RWPE2 (cell line): ENCODE measurements at regions not wholly inside any gene's neighbourhood (a gene's known extent, or its start where the extent isn't known, plus 50 kb on each side); places are given as distances from the start of the nearest gene placed in this dataset.
"Not testable (repeated sequence)": the region's sequence is repeated elsewhere in the genome, so short reads cannot be mapped to it uniquely, and the experiment has no call there.

Experiments used
- ATAC-seq: fragments of 200-7000 bp; cut with Tn5 transposase; 3 replicates; pipeline ENCODE4 v1.9.1; 2021; ENCODE audit warnings: low read depth
- DNase-seq: peaks from one replicate; pipeline ENCODE4 v3.0.0-alpha.2; 2020; ENCODE audit warnings: low spot score
- H3K27ac ChIP-seq: fragments of 450-650 bp; 2 replicates; pipeline ENCODE4 v1.5.1; 2017; ENCODE audit warnings: mild to moderate bottlenecking; ENCODE audit not compliant: poor library complexity, severe bottlenecking
- H3K27me3 ChIP-seq: fragments of 250-450 bp; sonication (Bioruptor Pico); 2 replicates; pipeline ENCODE4 v1.5.1; 2021; ENCODE audit warnings: mild to moderate bottlenecking, moderate library complexity; ENCODE audit not compliant: insufficient read depth, poor library complexity, severe bottlenecking
- H3K36me3 ChIP-seq: fragments of 250-450 bp; sonication (Bioruptor Pico); 2 replicates; pipeline ENCODE4 v1.5.1; 2020; ENCODE audit warnings: low read depth, mild to moderate bottlenecking, moderate library complexity
- H3K4me1 ChIP-seq: fragments of 250-450 bp; sonication (Bioruptor Pico); 2 replicates; pipeline ENCODE4 v1.5.1; 2021; ENCODE audit warnings: mild to moderate bottlenecking, moderate library complexity; ENCODE audit not compliant: insufficient read depth, poor library complexity, severe bottlenecking
- H3K4me3 ChIP-seq: fragments of 250-450 bp; sonication (Bioruptor Pico); 2 replicates; pipeline ENCODE4 v1.5.1; 2021; ENCODE audit warnings: mild to moderate bottlenecking, moderate library complexity; ENCODE audit not compliant: severe bottlenecking
- H3K9me3 ChIP-seq: fragments of 250-450 bp; sonication (Bioruptor Pico); 2 replicates; pipeline ENCODE4 v1.5.1; 2021; ENCODE audit warnings: mild to moderate bottlenecking, moderate library complexity; ENCODE audit not compliant: severe bottlenecking
- CTCF ChIP-seq: fragments of 450-650 bp; IDR thresholded peaks from one replicate; pipeline ENCODE4 v1.5.1; 2017; ENCODE audit warnings: mild to moderate bottlenecking, moderate library complexity; ENCODE audit not compliant: poor library complexity, severe bottlenecking

DNA sequence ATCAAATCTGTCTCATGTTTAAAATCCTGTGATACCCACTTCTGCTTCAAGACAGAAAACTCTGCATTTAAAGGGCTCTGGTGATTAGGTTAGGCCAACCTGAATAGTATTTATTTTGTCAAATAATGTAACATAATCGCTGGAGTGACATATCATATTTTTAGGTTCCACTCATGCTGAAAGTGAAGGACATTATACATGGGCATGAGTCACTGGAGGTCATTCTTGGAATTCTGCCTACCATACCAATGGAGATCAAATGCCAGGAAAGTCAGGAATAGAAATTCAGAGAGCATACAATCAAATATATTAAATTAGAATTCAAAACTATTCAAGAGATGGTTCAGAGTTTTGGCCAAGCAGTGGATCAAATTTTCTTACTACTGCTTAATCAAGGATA is 97.1 kb upstream of the PRSS3 start:
- H3K4me1 ChIP-seq = no peaks in the 10 kb centered on the region
- DNase-seq = no peak
- H3K4me3 ChIP-seq = no peak overlapping the region
- no peak overlapping the region for H3K27ac ChIP-seq
- TF ChIP-seq CTCF = no peak
- H3K9me3 ChIP-seq = no peaks in the 10 kb centered on the region
- H3K27me3 ChIP-seq = no peaks in the 10 kb centered on the region
- no peak for ATAC-seq
- no peaks in the 10 kb centered on the region for H3K36me3 ChIP-seq

DNA sequence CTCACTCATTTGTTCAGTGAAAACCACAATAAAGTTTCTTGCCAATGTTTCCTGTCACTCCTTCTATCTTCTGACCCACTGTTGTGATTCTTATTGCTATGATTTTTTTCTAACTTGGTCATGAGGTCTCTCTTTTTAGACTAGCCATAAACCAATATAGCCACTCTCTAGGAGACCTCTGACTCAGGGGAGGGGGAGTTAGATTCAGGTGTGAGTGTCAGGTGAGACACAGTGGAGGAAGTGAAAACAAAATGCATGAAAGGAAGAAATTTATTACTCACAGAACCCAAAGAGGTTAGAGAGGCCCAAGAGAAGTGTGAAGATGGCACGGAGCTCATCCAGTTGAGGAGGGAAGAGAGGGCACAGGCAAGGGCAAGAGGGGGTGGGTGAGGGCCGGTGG is 94.4 kb upstream of the PRSS3 start:
- not testable (repeated sequence) for H3K9me3 ChIP-seq, ATAC-seq, H3K36me3 ChIP-seq, H3K27me3 ChIP-seq, DNase-seq, H3K27ac ChIP-seq, H3K4me1 ChIP-seq, H3K4me3 ChIP-seq

GRCh38 chr9:33703430-33704102 is 91.8 kb upstream of the PRSS3 start:
- Histone ChIP-seq H3K4me1 (no peaks in the 10 kb centered on the region), H3K27me3 (no peaks in the 10 kb centered on the region), H3K4me3 (no peak overlapping the region), H3K27ac (no peak overlapping the region), H3K9me3 (no peaks in the 10 kb centered on the region), H3K36me3 (no peaks in the 10 kb centered on the region)
- DNase-seq (no peak), ATAC-seq (no peak)
- TF ChIP-seq CTCF = no peak

- ATAC-seq, H3K4me1 ChIP-seq, H3K4me3 ChIP-seq, H3K9me3 ChIP-seq, H3K27ac ChIP-seq, H3K36me3 ChIP-seq, H3K27me3 ChIP-seq, DNase-seq: not testable (repeated sequence)
These were observed 89.9 kb upstream of the PRSS3 start for GRCh38 chr9:33705440-33705839.

- H3K4me3 ChIP-seq = no peak overlapping the region
These were observed 86.9 kb upstream of the PRSS3 start for GRCh38 chr9:33708441-33708840.

More at GRCh38 chr9:33708441-33708840, 86.9 kb upstream of the PRSS3 start:
- H3K27ac ChIP-seq = no peak overlapping the region
- no peaks in the 10 kb centered on the region for H3K9me3 ChIP-seq
- DNase-seq (no peak), ATAC-seq (no peak)
- no peaks in the 10 kb centered on the region for H3K27me3 ChIP-seq
- TF ChIP-seq CTCF = no peak
- no peaks in the 10 kb centered on the region for H3K4me1 ChIP-seq
- H3K36me3 ChIP-seq = no peaks in the 10 kb centered on the region
